ENCODE measurements at regions not wholly inside any gene's neighbourhood (a gene's known extent, or its start where the extent isn't known, plus 50 kb on each side); places are given as distances from the start of the nearest gene placed in this dataset.

- 89% methylated on average over 7 of the region's 7 CpGs; no CpG with 5 or more reads in 1 of the 2 experiments for WGBS, 2 experiments (ENCODE audit: insufficient coverage in 1 of 2, insufficient read length in 1 of 2)
- no peak for DNase-seq
- no peak overlapping the region for H3K27ac Mint-ChIP-seq
- H3K4me3 Mint-ChIP-seq: no peak overlapping the region
- H3K27ac ChIP-seq (ENCODE audit: low read depth, low read length): no peak overlapping the region
- no peak for TF ChIP-seq CTCF (conservative IDR thresholded peaks at IDR 0.05)
- H3K4me3 ChIP-seq (ENCODE audit: low read length): no peak overlapping the region
- no peaks in the 10 kb centered on the region for H3K27me3 ChIP-seq (ENCODE audit: control insufficient read depth, insufficient read depth, low read length, poor library complexity, severe bottlenecking)
- no peaks in the 10 kb centered on the region for H3K9me3 Mint-ChIP-seq
- H3K36me3 ChIP-seq (ENCODE audit: control insufficient read depth, insufficient read depth, low read length): no peaks in the 10 kb centered on the region
- H3K9me3 ChIP-seq (ENCODE audit: control insufficient read depth, low read length): no peaks in the 10 kb centered on the region
- no peaks in the 10 kb centered on the region for H3K4me1 ChIP-seq (ENCODE audit: control insufficient read depth, insufficient read depth, low read length)
- no peaks in the 10 kb centered on the region for H3K27me3 Mint-ChIP-seq (ENCODE audit: insufficient read depth)
- no peaks in the 10 kb centered on the region for H3K4me1 Mint-ChIP-seq
- no peaks in the 10 kb centered on the region for H3K36me3 Mint-ChIP-seq (ENCODE audit: low read depth)
- no peak overlapping the region for H3K9ac ChIP-seq (ENCODE audit: extremely low read depth, low read length, poor library complexity, severe bottlenecking)
Measured at GRCh38 chr4:42809419-42810084, 83.0 kb upstream of the GRXCR1 start.

- Mint-ChIP-seq H3K27ac (no peak overlapping the region), H3K9me3 (peaks cover 28% of the 10 kb centered on the region), H3K27me3 (ENCODE audit: insufficient read depth) (no peaks in the 10 kb centered on the region), H3K4me1 (no peaks in the 10 kb centered on the region), H3K4me3 (no peak overlapping the region), H3K36me3 (ENCODE audit: low read depth) (no peaks in the 10 kb centered on the region)
- H3K4me1 ChIP-seq (ENCODE audit: control insufficient read depth, insufficient read depth, low read length): no peaks in the 10 kb centered on the region
- no peaks in the 10 kb centered on the region for H3K36me3 ChIP-seq (ENCODE audit: control insufficient read depth, insufficient read depth, low read length)
- no peaks in the 10 kb centered on the region for H3K27me3 ChIP-seq (ENCODE audit: control insufficient read depth, insufficient read depth, low read length, poor library complexity, severe bottlenecking)
- H3K9me3 ChIP-seq (ENCODE audit: control insufficient read depth, low read length): peaks cover 26% of the 10 kb centered on the region
- DNase-seq: no peak
- no peak overlapping the region for H3K9ac ChIP-seq (ENCODE audit: extremely low read depth, low read length, poor library complexity, severe bottlenecking)
- no peak overlapping the region for H3K27ac ChIP-seq (ENCODE audit: low read depth, low read length)
- TF ChIP-seq CTCF (conservative IDR thresholded peaks at IDR 0.05): no peak
- 80 to 96% methylated on average over 1 to 3 of the region's 3 CpGs for WGBS, 2 experiments (ENCODE audit: insufficient coverage in 1 of 2, insufficient read length in 1 of 2)
- H3K4me3 ChIP-seq (ENCODE audit: low read length): no peak overlapping the region
Measured at GRCh38 chr4:42806303-42806835, 86.1 kb upstream of the GRXCR1 start.

GRCh38 chr4:42789041-42789567 is 103.4 kb upstream of the GRXCR1 start:
- Histone ChIP-seq H3K9me3 (ENCODE audit: control insufficient read depth, low read length) (no peaks in the 10 kb centered on the region), H3K27ac (ENCODE audit: low read depth, low read length) (no peak overlapping the region), H3K9ac (ENCODE audit: extremely low read depth, low read length, poor library complexity, severe bottlenecking) (no peak overlapping the region), H3K4me1 (ENCODE audit: control insufficient read depth, insufficient read depth, low read length) (no peaks in the 10 kb centered on the region), H3K27me3 (ENCODE audit: control insufficient read depth, insufficient read depth, low read length, poor library complexity, severe bottlenecking) (no peaks in the 10 kb centered on the region), H3K4me3 (ENCODE audit: low read length) (no peak overlapping the region), H3K36me3 (ENCODE audit: control insufficient read depth, insufficient read depth, low read length) (no peaks in the 10 kb centered on the region)
- Mint-ChIP-seq H3K4me3 (no peak overlapping the region), H3K27ac (no peak overlapping the region), H3K36me3 (ENCODE audit: low read depth) (no peaks in the 10 kb centered on the region), H3K9me3 (no peaks in the 10 kb centered on the region), H3K4me1 (peaks cover 8% of the 10 kb centered on the region), H3K27me3 (ENCODE audit: insufficient read depth) (peaks cover 2% of the 10 kb centered on the region)
- 87% methylated on average over 1 of the region's 1 CpG; no CpG with 5 or more reads in 1 of the 2 experiments for WGBS, 2 experiments (ENCODE audit: insufficient coverage in 1 of 2, insufficient read length in 1 of 2)
- no peak for DNase-seq
- TF ChIP-seq CTCF (conservative IDR thresholded peaks at IDR 0.05): no peak
